ENCODE measurements at regions not wholly inside any gene's neighbourhood (a gene's known extent, or its start where the extent isn't known, plus 50 kb on each side); places are given as distances from the start of the nearest gene placed in this dataset.
"Not testable (repeated sequence)": the region's sequence is repeated elsewhere in the genome, so short reads cannot be mapped to it uniquely, and the experiment has no call there.

DNA sequence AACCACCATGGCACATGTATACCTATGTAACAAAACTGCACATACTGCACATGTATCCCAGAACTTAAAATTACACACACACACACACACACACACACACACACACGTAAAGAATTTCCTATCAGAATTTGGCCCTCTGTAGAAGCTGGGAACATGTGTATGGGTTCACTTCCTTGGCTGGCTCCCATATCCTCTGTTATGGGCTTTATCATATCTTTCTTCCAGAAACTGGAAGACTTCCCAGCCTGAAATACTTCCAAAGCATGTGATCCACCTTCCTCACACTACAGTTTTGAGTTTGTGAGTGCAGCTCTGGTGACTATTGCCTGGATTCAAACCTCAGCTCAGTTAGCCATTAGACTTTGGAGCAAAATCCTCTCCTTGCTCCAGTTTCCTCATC, 78.6 kb upstream of the GDNF start:
- Histone ChIP-seq H3K27ac (ENCODE audit: low read depth, low read length) (no peak overlapping the region), H3K27me3 (ENCODE audit: control insufficient read depth in 3 of 3, insufficient read depth in 3 of 3, low read length in 3 of 3) (peaks cover 0 to 4% (median 0%) of the 10 kb centered on the region in 3 donors), H3K4me1 (ENCODE audit: control insufficient read depth in 3 of 3, insufficient read depth in 3 of 3, low read length in 3 of 3) (no peaks in the 10 kb centered on the region), H3K36me3 (ENCODE audit: control insufficient read depth in 3 of 3, insufficient read depth in 3 of 3, low read length in 3 of 3) (no peaks in the 10 kb centered on the region), H3K9me3 (ENCODE audit: control insufficient read depth in 3 of 3, low read length in 3 of 3) (no peaks in the 10 kb centered on the region), H3K9ac (ENCODE audit: low read depth in 1 of 3, low read length in 3 of 3) (no peak overlapping the region), H3K4me3 (ENCODE audit: low read length in 3 of 3) (no peak overlapping the region)

DNA sequence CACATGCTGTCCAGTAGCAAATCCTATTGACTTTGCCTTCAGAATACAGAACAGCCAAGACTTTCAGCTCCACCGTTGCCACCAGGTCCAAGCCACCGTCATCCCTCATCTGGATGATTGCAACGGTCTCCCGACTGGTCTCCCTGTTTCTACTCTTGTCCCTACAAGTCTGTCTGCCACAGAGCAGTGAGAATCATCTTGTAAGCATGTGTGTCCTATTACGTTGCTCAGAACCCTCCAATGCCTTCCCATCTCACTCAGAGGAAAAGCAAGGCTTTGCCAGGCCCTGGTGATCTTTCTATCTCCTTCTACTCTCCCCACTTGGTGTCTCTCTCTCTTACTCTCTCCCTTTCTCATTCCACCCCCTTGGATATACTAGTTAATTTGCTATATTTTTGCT, 76.7 kb upstream of the GDNF start:
- Histone ChIP-seq H3K4me1 (ENCODE audit: control insufficient read depth in 3 of 3, insufficient read depth in 3 of 3, low read length in 3 of 3) (no peaks in the 10 kb centered on the region), H3K36me3 (ENCODE audit: control insufficient read depth in 3 of 3, insufficient read depth in 3 of 3, low read length in 3 of 3) (no peaks in the 10 kb centered on the region), H3K9ac (ENCODE audit: low read depth in 1 of 3, low read length in 3 of 3) (no peak overlapping the region), H3K9me3 (ENCODE audit: control insufficient read depth in 3 of 3, low read length in 3 of 3) (no peaks in the 10 kb centered on the region), H3K27me3 (ENCODE audit: control insufficient read depth in 3 of 3, insufficient read depth in 3 of 3, low read length in 3 of 3) (peaks cover 0 to 4% (median 0%) of the 10 kb centered on the region in 3 donors), H3K27ac (ENCODE audit: low read depth, low read length) (no peak overlapping the region), H3K4me3 (ENCODE audit: low read length in 3 of 3) (no peak overlapping the region)

DNA sequence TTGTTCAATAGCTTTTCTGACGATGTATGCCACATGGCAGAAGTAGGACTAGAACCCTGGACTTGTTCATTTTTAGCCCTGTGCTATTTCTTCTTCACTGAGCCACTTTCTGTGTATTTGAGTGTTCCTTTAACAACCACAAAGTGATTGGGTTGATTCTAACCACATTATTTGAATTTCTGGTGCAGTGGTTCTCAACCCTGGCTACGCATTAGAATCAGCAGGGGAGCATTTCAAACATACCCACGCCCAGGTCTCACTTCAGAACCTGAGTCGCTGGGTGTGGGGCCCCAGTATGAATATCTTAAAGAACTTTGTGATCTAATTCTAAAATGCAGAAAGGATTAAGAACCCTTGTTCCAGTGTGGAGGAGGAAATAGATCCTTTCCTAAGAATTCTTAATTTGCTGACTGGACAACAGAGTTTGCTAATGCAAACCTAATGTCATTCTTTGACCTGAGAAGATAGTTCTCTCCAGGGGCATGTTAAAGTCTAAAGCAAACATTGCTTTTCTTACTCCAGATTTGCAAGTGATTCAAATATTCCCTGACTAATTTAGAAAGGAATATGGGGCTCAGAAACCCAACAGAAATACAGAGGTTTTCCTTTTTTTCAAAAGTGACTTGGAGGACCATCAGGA, 75.4 kb upstream of the GDNF start:
- Histone ChIP-seq H3K36me3 (ENCODE audit: control insufficient read depth in 3 of 3, insufficient read depth in 3 of 3, low read length in 3 of 3) (no peaks in the 10 kb centered on the region), H3K4me1 (ENCODE audit: control insufficient read depth in 3 of 3, insufficient read depth in 3 of 3, low read length in 3 of 3) (no peaks in the 10 kb centered on the region), H3K27me3 (ENCODE audit: control insufficient read depth in 3 of 3, insufficient read depth in 3 of 3, low read length in 3 of 3) (peaks cover 0 to 4% (median 0%) of the 10 kb centered on the region in 3 donors), H3K9me3 (ENCODE audit: control insufficient read depth in 3 of 3, low read length in 3 of 3) (no peaks in the 10 kb centered on the region), H3K4me3 (ENCODE audit: low read length in 3 of 3) (no peak overlapping the region), H3K27ac (ENCODE audit: low read depth, low read length) (no peak overlapping the region), H3K9ac (ENCODE audit: low read depth in 1 of 3, low read length in 3 of 3) (no peak overlapping the region)

DNA sequence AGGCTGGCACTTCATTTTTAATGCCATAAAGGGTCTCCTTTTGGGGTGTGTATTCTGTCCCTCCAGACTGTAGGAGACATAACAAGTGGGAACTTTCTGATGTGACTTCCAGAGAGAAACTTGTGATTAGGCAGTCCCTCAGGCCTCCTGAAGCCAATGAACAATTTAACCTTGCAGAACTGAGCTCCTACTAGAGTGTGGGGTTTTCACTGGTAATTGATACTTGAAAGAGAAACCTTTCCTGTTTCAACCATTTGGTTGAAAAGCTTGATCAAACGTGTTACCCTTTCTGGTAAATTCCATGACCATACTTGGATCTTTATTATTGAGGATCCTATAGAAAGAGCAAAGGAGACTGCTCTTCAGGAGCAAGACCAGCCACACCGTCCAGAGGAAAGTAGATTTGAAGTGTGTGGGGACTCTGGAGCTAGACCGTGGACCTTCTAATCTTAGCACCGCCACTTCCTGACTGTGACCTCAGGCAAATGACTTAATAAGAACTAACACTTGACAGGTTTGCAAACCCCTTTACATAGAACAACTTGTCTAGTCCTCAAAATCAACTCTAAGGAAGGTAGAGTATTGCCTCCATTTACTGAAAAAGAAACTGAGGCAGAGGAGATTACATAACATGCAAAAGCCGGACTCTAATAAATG, 69.9 kb upstream of the GDNF start:
- not testable (repeated sequence) for H3K4me1 ChIP-seq (ENCODE audit: control insufficient read depth in 3 of 3, insufficient read depth in 3 of 3, low read length in 3 of 3); H3K36me3 ChIP-seq (ENCODE audit: control insufficient read depth in 3 of 3, insufficient read depth in 3 of 3, low read length in 3 of 3); H3K4me3 ChIP-seq (ENCODE audit: low read length in 3 of 3); H3K27me3 ChIP-seq (ENCODE audit: control insufficient read depth in 3 of 3, insufficient read depth in 3 of 3, low read length in 3 of 3); H3K9ac ChIP-seq (ENCODE audit: low read depth in 1 of 3, low read length in 3 of 3); H3K27ac ChIP-seq (ENCODE audit: low read depth, low read length); H3K9me3 ChIP-seq (ENCODE audit: control insufficient read depth in 3 of 3, low read length in 3 of 3)

DNA sequence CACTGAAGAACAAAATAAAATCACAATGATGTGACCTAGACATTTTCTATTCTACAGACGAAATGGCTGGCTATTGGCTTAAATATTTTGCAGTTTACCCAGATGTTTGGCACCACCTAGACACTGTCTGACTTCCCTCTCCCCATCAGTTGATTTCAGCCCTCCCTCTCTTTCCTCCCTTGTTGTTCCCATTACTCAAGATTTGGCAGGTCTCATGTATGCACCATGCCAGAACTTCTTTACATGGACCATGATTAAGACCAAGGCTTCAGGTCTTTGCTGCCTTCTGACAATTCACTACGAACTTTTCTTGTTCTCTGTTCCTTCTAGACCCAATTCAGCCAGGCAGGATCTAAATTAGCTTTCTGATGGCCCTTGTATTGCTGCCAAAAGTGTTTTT, 66.6 kb upstream of the GDNF start:
- no peak overlapping the region for H3K27ac ChIP-seq (ENCODE audit: low read depth, low read length)
- H3K4me1 ChIP-seq (ENCODE audit: control insufficient read depth in 3 of 3, insufficient read depth in 3 of 3, low read length in 3 of 3): peaks cover 4 to 10% (median 5%) of the 10 kb centered on the region in 3 donors
- no peaks in the 10 kb centered on the region for H3K36me3 ChIP-seq (ENCODE audit: control insufficient read depth in 3 of 3, insufficient read depth in 3 of 3, low read length in 3 of 3)
- H3K27me3 ChIP-seq (ENCODE audit: control insufficient read depth in 3 of 3, insufficient read depth in 3 of 3, low read length in 3 of 3): no peaks in the 10 kb centered on the region
- H3K9ac ChIP-seq (ENCODE audit: low read depth in 1 of 3, low read length in 3 of 3): no peak overlapping the region
- no peak overlapping the region for H3K4me3 ChIP-seq (ENCODE audit: low read length in 3 of 3)
- no peaks in the 10 kb centered on the region for H3K9me3 ChIP-seq (ENCODE audit: control insufficient read depth in 3 of 3, low read length in 3 of 3)

DNA sequence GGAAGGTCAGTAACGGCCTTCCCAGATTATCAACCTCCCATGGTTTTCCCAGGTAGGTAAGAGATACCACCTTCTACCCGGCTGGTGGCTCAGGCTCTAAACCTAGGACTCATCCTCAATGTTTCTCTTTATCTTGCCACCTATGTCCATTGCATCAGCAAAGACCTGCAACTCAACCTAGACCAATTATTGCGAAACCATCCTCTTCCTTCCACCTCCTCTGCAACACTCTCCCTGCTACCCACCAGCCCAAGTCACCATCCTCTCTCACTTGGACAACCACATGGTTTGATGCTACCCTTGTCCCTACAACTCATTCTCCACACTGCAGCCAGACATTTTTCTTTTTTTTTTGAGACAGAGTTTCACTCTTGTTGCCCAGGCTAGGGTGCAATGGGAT, 65.4 kb upstream of the GDNF start:
- Histone ChIP-seq H3K4me3 (ENCODE audit: low read length in 3 of 3) (no peak overlapping the region), H3K36me3 (ENCODE audit: control insufficient read depth in 3 of 3, insufficient read depth in 3 of 3, low read length in 3 of 3) (no peaks in the 10 kb centered on the region), H3K27me3 (ENCODE audit: control insufficient read depth in 3 of 3, insufficient read depth in 3 of 3, low read length in 3 of 3) (no peaks in the 10 kb centered on the region), H3K9ac (ENCODE audit: low read depth in 1 of 3, low read length in 3 of 3) (no peak overlapping the region), H3K4me1 (ENCODE audit: control insufficient read depth in 3 of 3, insufficient read depth in 3 of 3, low read length in 3 of 3) (peaks cover 9 to 16% (median 15%) of the 10 kb centered on the region in 3 donors), H3K27ac (ENCODE audit: low read depth, low read length) (no peak overlapping the region), H3K9me3 (ENCODE audit: control insufficient read depth in 3 of 3, low read length in 3 of 3) (no peaks in the 10 kb centered on the region)

DNA sequence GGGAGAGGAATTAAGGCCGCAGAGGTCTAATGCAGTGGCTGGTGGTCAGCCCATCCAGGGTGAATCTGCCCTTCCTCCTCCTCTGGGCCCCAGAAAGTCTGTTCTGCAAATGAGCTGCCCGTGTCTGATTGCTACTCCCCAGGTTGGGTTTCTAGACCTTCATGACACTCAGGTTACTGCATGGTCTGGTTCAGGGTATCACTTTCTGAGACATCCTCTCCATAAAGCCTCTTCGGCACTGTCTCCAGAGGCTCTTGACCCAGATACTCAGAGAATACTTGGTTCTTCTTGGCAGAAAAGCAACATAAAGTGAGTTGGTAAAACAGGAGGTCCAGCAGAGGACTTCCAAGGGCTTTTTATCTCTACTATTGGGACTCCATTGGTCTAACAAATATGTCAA, 62.5 kb upstream of the GDNF start:
- no peak overlapping the region for H3K9ac ChIP-seq (ENCODE audit: low read depth in 1 of 3, low read length in 3 of 3)

DNA sequence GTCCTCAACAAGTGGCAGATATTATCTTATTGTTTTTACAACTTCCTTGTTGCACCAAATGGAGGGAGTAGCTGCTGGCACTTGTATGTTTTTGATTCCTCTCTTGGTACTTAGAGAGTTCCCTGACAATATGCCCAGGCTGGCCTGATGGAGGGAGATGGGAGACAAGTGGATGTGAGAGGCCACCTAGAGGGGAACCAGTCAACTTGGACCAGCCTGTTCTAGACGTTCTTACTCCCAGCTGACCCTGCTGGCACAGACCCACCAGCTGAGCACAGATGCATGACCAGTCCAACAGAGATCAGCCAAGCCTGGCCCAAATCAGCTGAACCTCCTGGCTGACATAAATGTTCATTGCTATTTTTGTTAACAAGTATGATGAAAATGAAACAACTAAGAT, 60.9 kb upstream of the GDNF start:
- peaks cover 9 to 16% (median 15%) of the 10 kb centered on the region in 3 donors for H3K4me1 ChIP-seq (ENCODE audit: control insufficient read depth in 3 of 3, insufficient read depth in 3 of 3, low read length in 3 of 3)
- H3K4me3 ChIP-seq (ENCODE audit: low read length in 3 of 3): no peak overlapping the region
- H3K27me3 ChIP-seq (ENCODE audit: control insufficient read depth in 3 of 3, insufficient read depth in 3 of 3, low read length in 3 of 3): no peaks in the 10 kb centered on the region
- H3K9ac ChIP-seq (ENCODE audit: low read depth in 1 of 3, low read length in 3 of 3): no peak overlapping the region
- H3K27ac ChIP-seq (ENCODE audit: low read depth, low read length): no peak overlapping the region
- H3K9me3 ChIP-seq (ENCODE audit: control insufficient read depth in 3 of 3, low read length in 3 of 3): no peaks in the 10 kb centered on the region
- H3K36me3 ChIP-seq (ENCODE audit: control insufficient read depth in 3 of 3, insufficient read depth in 3 of 3, low read length in 3 of 3): no peaks in the 10 kb centered on the region

More for the DNA sequence above, 62.5 kb upstream of the GDNF start:
- Histone ChIP-seq H3K36me3 (ENCODE audit: control insufficient read depth in 3 of 3, insufficient read depth in 3 of 3, low read length in 3 of 3) (no peaks in the 10 kb centered on the region), H3K27me3 (ENCODE audit: control insufficient read depth in 3 of 3, insufficient read depth in 3 of 3, low read length in 3 of 3) (no peaks in the 10 kb centered on the region), H3K4me3 (ENCODE audit: low read length in 3 of 3) (no peak overlapping the region), H3K9me3 (ENCODE audit: control insufficient read depth in 3 of 3, low read length in 3 of 3) (no peaks in the 10 kb centered on the region), H3K4me1 (ENCODE audit: control insufficient read depth in 3 of 3, insufficient read depth in 3 of 3, low read length in 3 of 3) (peaks cover 9 to 16% (median 15%) of the 10 kb centered on the region in 3 donors), H3K27ac (ENCODE audit: low read depth, low read length) (no peak overlapping the region)

DNA sequence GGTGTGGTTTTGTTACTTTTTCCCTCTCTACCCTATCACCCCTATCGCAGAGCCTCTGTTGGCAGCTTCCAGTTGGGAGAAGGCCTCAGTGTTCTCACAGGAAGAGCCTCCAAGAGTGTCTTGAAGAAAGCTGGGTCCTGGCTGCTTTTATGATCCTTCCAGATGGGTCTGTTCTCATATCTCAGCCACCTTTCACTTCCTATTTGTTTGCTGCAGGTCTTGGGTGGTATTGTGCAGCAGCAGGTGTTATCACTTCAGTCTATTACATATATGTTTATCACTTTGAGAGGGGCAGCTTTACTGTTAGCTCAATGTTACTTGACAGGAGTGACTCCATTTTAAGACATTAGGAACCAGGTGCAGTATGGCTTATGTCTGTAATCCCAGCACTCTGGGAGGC, 59.2 kb upstream of the GDNF start:
- H3K27me3 ChIP-seq (ENCODE audit: control insufficient read depth in 3 of 3, insufficient read depth in 3 of 3, low read length in 3 of 3): no peaks in the 10 kb centered on the region

DNA sequence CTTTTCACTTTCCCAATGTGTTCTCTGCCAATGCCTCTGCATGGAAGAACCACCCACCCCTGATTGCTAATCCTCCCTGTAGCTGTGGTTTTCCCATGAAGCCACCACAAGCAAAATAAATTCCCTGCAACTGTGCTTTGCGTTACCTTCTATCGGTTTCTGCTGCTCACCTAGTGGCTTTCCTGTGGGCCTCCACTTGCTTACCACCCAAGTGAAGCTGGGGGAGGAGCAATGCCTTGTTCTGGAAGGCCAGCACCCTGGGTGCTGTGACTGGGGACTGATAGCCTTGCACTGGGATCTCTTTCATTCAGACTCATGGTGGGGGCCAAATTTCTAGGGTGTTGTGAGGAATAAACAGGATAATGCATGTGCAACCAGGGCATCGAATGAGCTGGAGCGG, 56.3 kb upstream of the GDNF start:
- Histone ChIP-seq H3K4me3 (ENCODE audit: low read length in 3 of 3) (no peak overlapping the region), H3K27ac (ENCODE audit: low read depth, low read length) (no peak overlapping the region), H3K36me3 (ENCODE audit: control insufficient read depth in 3 of 3, insufficient read depth in 3 of 3, low read length in 3 of 3) (no peaks in the 10 kb centered on the region), H3K9me3 (ENCODE audit: control insufficient read depth in 3 of 3, low read length in 3 of 3) (no peaks in the 10 kb centered on the region), H3K9ac (ENCODE audit: low read depth in 1 of 3, low read length in 3 of 3) (no peak overlapping the region), H3K4me1 (ENCODE audit: control insufficient read depth in 3 of 3, insufficient read depth in 3 of 3, low read length in 3 of 3) (peaks cover 4 to 7% (median 4%) of the 10 kb centered on the region in 3 donors), H3K27me3 (ENCODE audit: control insufficient read depth in 3 of 3, insufficient read depth in 3 of 3, low read length in 3 of 3) (no peaks in the 10 kb centered on the region)

More for the DNA sequence above, 59.2 kb upstream of the GDNF start:
- Histone ChIP-seq H3K36me3 (ENCODE audit: control insufficient read depth in 3 of 3, insufficient read depth in 3 of 3, low read length in 3 of 3) (no peaks in the 10 kb centered on the region), H3K4me1 (ENCODE audit: control insufficient read depth in 3 of 3, insufficient read depth in 3 of 3, low read length in 3 of 3) (peaks cover 9 to 16% (median 15%) of the 10 kb centered on the region in 3 donors), H3K27ac (ENCODE audit: low read depth, low read length) (no peak overlapping the region), H3K9ac (ENCODE audit: low read depth in 1 of 3, low read length in 3 of 3) (no peak overlapping the region), H3K4me3 (ENCODE audit: low read length in 3 of 3) (no peak overlapping the region), H3K9me3 (ENCODE audit: control insufficient read depth in 3 of 3, low read length in 3 of 3) (no peaks in the 10 kb centered on the region)
